SIG-M5 treated with dmso at 0.1 percent for 504 hours (cell line): ENCODE measurements at regions not wholly inside any gene's neighbourhood (a gene's known extent, or its start where the extent isn't known, plus 50 kb on each side); places are given as distances from the start of the nearest gene placed in this dataset.
A peak's percentile ranks its signal among the peaks of the same experiment; 100 is the strongest.

Experiments
- DNase-seq: peaks from one replicate; lab custom pipeline; 2025; ENCODE audit not compliant: unreplicated experiment; lab: John Stamatoyannopoulos, UW

DNA sequence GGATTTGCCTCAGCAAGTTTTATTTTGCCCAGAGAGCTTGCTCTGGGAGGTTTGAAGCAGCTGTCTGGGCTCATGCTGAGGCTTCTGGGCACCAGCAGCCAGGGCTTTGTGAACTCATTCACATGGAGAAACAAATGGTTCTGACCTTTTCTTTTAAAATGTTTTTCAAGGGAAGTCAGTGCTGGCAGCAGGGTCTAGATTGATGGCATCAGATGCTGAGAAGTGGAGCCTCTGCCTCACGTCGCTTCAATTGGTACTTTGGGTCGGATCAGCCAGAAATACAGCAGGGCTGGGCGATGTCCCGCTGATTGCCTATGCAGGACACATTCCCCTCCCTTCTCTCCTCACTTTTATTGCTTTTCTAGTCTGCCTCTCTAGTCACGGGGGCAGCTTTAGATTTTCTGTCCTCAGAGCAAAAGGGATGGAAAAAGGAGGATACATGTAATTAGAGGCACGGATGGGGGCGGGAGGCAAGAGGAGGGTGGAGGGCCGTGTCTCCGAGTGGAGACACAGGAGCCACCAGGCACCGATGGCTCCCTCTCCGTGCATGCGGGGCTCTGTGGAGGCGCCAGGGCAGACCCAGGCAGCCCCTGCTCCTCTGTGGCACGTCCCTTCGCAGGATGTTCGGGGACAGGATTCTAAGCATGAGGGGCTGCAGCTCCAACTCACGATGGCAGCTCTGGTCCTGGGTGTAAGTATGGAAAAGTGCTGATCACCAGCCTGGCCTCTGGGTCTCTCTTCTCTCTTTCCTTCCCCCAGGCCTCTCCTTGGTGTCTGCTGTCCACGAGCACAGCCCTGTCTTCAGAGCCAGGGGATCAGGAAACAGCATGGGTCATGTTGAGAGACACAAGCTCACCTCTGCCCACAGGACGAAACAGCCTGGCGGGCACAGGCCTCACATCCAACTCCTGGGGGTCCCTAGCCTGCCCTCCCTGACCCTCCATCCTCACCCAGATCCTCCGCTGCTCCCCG, 116.1 kb downstream of the FAM43A start:
- no peak for DNase-seq

- no peak for DNase-seq
These were observed 119.1 kb downstream of the FAM43A start for GRCh38 chr3:194804796-194805195.

GRCh38 chr3:194805546-194805945, 119.9 kb downstream of the FAM43A start:
- no peak for DNase-seq

- peak; percentile 47 for DNase-seq
These were observed 121.4 kb downstream of the FAM43A start for GRCh38 chr3:194806991-194807630.

GRCh38 chr3:194808640-194809097, 123.0 kb downstream of the FAM43A start:
- DNase-seq: no peak

- DNase-seq: no peak
These were observed 123.7 kb downstream of the FAM43A start for GRCh38 chr3:194809382-194809781.

- no peak for DNase-seq
These were observed 124.4 kb downstream of the FAM43A start for GRCh38 chr3:194810076-194810475.

GRCh38 chr3:194811118-194811517, 125.4 kb downstream of the FAM43A start:
- no peak for DNase-seq

DNA sequence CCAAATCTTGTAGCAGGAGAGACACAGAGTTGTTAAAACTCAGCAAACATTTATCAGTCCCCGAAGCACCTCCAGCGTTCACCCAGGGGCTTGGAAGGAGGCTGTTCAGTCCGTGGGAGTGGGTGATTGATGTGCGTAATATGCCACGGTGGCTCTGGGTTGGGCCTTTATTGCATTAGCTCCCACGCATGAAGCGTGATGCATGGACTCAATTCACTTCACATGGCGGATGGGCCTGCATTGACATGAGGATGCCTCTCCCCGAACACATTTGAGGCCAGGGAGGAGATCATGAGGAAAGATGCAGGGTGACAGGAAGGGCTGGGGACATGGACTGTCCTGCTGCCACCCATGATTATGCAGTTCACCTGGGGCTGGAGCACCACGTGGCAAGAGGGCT, 126.5 kb downstream of the FAM43A start:
- no peak for DNase-seq

DNA sequence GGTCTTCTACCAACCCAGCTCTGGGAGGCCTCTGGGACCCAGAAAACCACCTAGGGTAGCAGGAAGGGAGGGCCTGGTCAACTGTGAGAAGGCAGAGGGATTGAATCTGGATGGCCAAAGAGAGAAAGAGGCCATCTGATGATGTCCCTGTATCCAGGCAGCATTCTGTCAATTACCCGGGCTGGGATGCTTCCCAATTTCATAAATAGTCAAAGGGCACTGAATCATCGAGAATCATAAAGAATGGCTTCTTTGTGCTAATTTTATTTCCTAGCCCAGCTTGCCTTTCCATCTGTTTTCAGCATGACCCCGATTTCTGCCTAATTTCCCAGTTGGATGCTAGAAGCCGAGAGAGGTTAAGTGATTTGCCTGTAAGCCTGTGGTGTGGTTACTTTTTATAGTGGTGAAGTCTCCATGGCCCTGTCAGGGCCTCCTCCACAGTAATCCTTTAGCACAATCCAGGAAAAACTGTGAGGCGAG, 129.2 kb downstream of the FAM43A start:
- DNase-seq: no peak

- no peak for DNase-seq
These were observed 131.3 kb downstream of the FAM43A start for GRCh38 chr3:194816748-194817591.

GRCh38 chr3:194817592-194817930, 131.9 kb downstream of the FAM43A start:
- no peak for DNase-seq

GRCh38 chr3:194817936-194818335, 132.3 kb downstream of the FAM43A start:
- DNase-seq: no peak

GRCh38 chr3:194824100-194824499, 138.4 kb downstream of the FAM43A start:
- no peak for DNase-seq

GRCh38 chr3:194824701-194825111, 139.0 kb downstream of the FAM43A start:
- no peak for DNase-seq

DNA sequence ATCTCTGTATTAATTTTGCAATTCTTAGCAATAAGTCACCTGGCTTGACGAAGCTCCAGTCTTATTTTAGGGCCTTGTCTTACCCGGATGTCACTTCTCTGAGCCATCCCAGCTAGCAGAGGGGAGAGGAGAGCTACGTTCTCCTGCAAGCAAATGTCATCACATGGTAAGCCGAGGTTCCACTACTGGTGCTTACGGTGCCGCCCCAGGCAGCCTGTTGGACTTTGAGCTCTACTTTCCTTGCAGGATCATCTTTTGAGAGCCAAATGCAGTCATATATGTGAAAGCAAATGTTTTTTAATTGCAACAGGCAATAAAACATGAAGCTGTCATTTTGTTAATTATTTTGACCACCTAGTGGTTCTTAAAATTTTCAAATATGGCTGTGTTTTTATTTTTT, 140.9 kb downstream of the FAM43A start:
- no peak for DNase-seq

- no peak for DNase-seq
These were observed 141.8 kb downstream of the FAM43A start for GRCh38 chr3:194827486-194827885.

- DNase-seq: no peak
These were observed 142.4 kb downstream of the FAM43A start for GRCh38 chr3:194828116-194828515.

GRCh38 chr3:194828926-194829325, 143.2 kb downstream of the FAM43A start:
- no peak for DNase-seq

DNA sequence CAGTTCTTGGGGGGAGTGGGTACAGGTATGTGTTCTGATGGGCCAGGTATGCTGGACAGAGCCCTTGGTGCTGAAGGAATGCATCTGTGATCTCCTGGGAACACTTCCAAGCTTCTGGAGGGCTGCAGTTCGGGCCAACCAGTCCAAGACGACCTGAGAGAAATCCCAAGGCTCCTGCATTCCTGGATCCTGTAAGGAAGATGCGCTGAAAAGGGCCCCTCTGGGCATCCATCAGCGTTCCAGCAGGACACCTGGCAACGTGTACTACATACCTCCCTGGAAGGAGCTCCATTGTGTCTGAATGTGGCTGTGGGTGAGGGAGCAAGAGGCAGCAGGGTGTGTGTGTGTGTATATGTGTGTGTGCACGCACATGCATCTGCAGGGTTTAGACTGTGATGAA, 144.7 kb downstream of the FAM43A start:
- DNase-seq: no peak

DNA sequence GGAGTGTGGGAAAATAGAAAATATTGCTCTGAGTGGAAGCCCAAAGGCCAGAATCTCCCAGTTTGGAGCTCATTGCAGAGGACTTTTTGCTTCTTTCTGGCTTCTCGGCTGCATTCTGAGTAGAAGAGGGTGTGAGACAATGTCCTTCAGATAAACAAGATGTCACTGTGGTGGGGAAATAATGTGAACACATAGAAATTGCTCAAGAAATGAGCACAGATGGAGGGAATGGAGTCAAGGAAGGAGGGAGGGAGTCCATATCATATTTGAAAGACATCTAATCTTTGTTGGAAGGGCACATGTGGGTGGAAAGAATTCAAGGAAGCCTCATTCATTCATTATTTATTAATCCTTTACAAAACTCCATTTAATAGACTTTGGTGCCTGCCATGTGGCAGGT, 145.3 kb downstream of the FAM43A start:
- DNase-seq: no peak
